ENCODE measurements at regions not wholly inside any gene's neighbourhood (a gene's known extent, or its start where the extent isn't known, plus 50 kb on each side); places are given as distances from the start of the nearest gene placed in this dataset.

DNA sequence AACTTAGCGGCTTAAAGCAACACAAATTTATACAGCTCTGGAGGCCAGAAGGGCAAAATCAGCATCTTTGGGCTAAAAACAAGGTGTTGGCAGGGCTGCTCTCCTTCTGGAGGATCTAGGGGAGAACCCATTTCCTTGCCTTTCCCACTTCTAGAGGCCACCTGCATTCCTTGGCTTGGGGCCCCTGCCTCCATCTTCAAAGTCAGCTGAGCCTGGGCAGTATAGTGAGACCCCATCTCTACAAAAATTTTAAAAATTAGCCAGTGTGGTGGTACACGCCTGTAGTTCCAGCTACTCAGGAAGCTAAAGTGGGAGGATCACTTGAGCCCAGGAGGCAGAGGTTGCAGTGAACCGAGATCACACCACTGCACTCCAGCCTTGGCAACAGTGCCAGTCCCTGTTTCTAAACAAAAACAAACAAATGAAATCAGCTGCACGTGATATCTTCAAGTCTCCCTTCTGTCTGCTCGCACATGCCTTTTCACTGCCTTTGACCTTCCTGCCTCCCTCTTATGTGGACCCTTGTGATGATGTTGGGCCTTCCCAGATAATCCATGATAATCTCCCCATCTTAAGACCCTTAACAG lies 200.6 kb downstream of the ZFP36L2 start:
- no peak for DNase-seq (ENCODE audit: low read depth)
- H3K4me3 ChIP-seq (ENCODE audit: low read depth, low read length) = no peak overlapping the region
- H3K36me3 ChIP-seq (ENCODE audit: control insufficient read depth, insufficient read depth, low read length) = no peaks in the 10 kb centered on the region
- no peaks in the 10 kb centered on the region for H3K27me3 ChIP-seq (ENCODE audit: control insufficient read depth, insufficient read depth, low read length)
- TF ChIP-seq, protein P1, sequence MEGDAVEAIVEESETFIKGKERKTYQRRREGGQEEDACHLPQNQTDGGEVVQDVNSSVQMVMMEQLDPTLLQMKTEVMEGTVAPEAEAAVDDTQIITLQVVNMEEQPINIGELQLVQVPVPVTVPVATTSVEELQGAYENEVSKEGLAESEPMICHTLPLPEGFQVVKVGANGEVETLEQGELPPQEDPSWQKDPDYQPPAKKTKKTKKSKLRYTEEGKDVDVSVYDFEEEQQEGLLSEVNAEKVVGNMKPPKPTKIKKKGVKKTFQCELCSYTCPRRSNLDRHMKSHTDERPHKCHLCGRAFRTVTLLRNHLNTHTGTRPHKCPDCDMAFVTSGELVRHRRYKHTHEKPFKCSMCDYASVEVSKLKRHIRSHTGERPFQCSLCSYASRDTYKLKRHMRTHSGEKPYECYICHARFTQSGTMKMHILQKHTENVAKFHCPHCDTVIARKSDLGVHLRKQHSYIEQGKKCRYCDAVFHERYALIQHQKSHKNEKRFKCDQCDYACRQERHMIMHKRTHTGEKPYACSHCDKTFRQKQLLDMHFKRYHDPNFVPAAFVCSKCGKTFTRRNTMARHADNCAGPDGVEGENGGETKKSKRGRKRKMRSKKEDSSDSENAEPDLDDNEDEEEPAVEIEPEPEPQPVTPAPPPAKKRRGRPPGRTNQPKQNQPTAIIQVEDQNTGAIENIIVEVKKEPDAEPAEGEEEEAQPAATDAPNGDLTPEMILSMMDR (IDR thresholded peaks at IDR 0.05; ENCODE audit: insufficient read depth, low read length, poor library complexity, severe bottlenecking) = no peak

DNA sequence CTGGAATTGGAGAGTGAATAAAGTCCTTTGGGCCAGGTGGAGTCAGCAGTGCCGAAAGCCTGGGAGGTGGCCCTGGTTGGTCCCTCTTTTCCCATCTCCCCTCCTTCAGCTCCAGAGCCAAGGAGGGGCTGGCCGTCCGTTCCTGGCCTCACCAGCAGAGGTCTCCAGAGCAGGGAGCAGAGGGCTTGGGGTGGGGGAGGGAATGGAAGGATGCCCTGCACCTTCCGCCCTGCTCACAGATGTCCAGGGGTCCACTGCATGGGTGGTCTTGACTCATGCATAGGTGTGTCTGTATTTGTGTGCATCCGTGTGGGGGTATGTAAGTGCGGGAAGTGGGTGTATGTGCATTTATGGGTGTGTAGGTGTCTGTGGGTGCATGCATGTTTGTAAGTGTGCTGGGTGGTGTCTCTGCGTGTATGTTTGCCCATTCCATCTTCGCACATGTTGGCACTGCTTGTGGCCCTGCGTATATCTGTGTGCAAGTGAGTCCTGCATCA lies 201.8 kb downstream of the ZFP36L2 start:
- DNase-seq (ENCODE audit: low read depth) = no peak

GRCh38 chr2:43023791-43024514 lies 202.5 kb downstream of the ZFP36L2 start:
- TF ChIP-seq, protein P1 (IDR thresholded peaks at IDR 0.05; ENCODE audit: insufficient read depth, low read length, poor library complexity, severe bottlenecking) = no peak

More for the DNA sequence above, 201.8 kb downstream of the ZFP36L2 start:
- Histone ChIP-seq H3K27me3 (ENCODE audit: control insufficient read depth, insufficient read depth, low read length) (no peaks in the 10 kb centered on the region), H3K36me3 (ENCODE audit: control insufficient read depth, insufficient read depth, low read length) (no peaks in the 10 kb centered on the region), H3K4me3 (ENCODE audit: low read depth, low read length) (no peak overlapping the region)
- TF ChIP-seq, protein P1 (IDR thresholded peaks at IDR 0.05; ENCODE audit: insufficient read depth, low read length, poor library complexity, severe bottlenecking) = peak; percentile 76

GRCh38 chr2:43022896-43023295 lies 203.5 kb downstream of the ZFP36L2 start:
- no peak overlapping the region for H3K4me3 ChIP-seq (ENCODE audit: low read depth, low read length)
- H3K36me3 ChIP-seq (ENCODE audit: control insufficient read depth, insufficient read depth, low read length) = no peaks in the 10 kb centered on the region
- TF ChIP-seq, protein P1 (IDR thresholded peaks at IDR 0.05; ENCODE audit: insufficient read depth, low read length, poor library complexity, severe bottlenecking) = no peak
- no peak for DNase-seq (ENCODE audit: low read depth)
- H3K27me3 ChIP-seq (ENCODE audit: control insufficient read depth, insufficient read depth, low read length) = no peaks in the 10 kb centered on the region

More at GRCh38 chr2:43023791-43024514, 202.5 kb downstream of the ZFP36L2 start:
- Histone ChIP-seq H3K4me3 (ENCODE audit: low read depth, low read length) (no peak overlapping the region), H3K27me3 (ENCODE audit: control insufficient read depth, insufficient read depth, low read length) (no peaks in the 10 kb centered on the region), H3K36me3 (ENCODE audit: control insufficient read depth, insufficient read depth, low read length) (no peaks in the 10 kb centered on the region)
- DNase-seq (ENCODE audit: low read depth) = no peak

DNA sequence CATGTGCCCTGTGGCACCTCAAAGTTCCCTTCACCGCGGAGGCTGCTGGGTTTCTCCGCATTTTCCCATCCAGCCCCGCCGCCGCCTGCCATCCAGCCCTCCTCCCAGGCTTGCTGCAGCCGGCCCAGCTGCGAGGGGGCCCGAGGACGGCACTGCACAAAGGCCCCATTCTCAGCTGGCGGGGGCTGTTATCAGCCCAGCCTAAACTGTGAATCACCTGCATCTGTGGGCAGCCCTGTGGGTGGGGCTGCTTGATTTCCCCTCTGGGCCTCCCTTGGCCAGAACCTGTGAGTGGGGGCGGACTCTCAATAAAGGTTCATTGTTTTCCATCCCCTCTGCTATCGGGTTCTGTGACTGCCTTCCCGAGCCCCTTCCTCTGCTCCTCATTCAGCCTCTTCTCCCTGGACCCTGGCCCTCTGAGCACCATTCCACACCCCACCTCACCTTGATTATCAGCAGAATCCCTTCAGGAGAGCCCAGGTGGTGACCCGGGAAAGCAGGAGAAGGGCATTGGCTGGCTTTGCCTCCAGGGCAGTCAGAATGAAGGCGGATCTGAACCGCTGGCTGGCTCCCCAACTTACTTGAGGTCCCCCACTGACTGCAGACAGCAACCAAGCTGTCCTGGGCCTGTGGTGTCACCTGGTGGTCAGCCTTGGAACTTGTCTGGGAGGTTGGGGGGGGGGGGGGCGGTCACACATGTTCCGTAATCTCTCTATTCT lies 204.5 kb downstream of the ZFP36L2 start:
- H3K4me3 ChIP-seq (ENCODE audit: low read depth, low read length) = no peak overlapping the region
- DNase-seq (ENCODE audit: low read depth) = no peak
- H3K36me3 ChIP-seq (ENCODE audit: control insufficient read depth, insufficient read depth, low read length) = no peaks in the 10 kb centered on the region
- TF ChIP-seq, protein P1 (IDR thresholded peaks at IDR 0.05; ENCODE audit: insufficient read depth, low read length, poor library complexity, severe bottlenecking) = peak; percentile 37
- no peaks in the 10 kb centered on the region for H3K27me3 ChIP-seq (ENCODE audit: control insufficient read depth, insufficient read depth, low read length)
